ENCODE measurements at regions not wholly inside any gene's neighbourhood (a gene's known extent, or its start where the extent isn't known, plus 50 kb on each side); places are given as distances from the start of the nearest gene placed in this dataset.

- Mint-ChIP-seq H3K27ac (no peak overlapping the region), H3K4me3 (no peak overlapping the region), H3K36me3 (no peaks in the 10 kb centered on the region), H3K4me1 (no peaks in the 10 kb centered on the region), H3K9me3 (peaks cover 5% of the 10 kb centered on the region), H3K27me3 (no peaks in the 10 kb centered on the region)
- ATAC-seq: no peak
These were observed 1631.7 kb downstream of the DPP10 start for GRCh38 chr2:116074161-116074560.

GRCh38 chr2:116088236-116088635 lies 1645.8 kb downstream of the DPP10 start:
- no peaks in the 10 kb centered on the region for H3K4me1 Mint-ChIP-seq
- H3K36me3 Mint-ChIP-seq: no peaks in the 10 kb centered on the region
- peaks cover 3% of the 10 kb centered on the region for H3K9me3 Mint-ChIP-seq
- H3K27ac Mint-ChIP-seq: no peak overlapping the region
- no peak for ATAC-seq
- H3K4me3 Mint-ChIP-seq: no peak overlapping the region
- no peaks in the 10 kb centered on the region for H3K27me3 Mint-ChIP-seq

GRCh38 chr2:116094196-116094595 lies 1651.8 kb downstream of the DPP10 start:
- ATAC-seq: no peak
- H3K9me3 Mint-ChIP-seq: no peaks in the 10 kb centered on the region
- no peak overlapping the region for H3K27ac Mint-ChIP-seq
- H3K4me3 Mint-ChIP-seq: no peak overlapping the region
- no peaks in the 10 kb centered on the region for H3K36me3 Mint-ChIP-seq
- H3K27me3 Mint-ChIP-seq: no peaks in the 10 kb centered on the region
- no peaks in the 10 kb centered on the region for H3K4me1 Mint-ChIP-seq

GRCh38 chr2:116095636-116096035 lies 1653.2 kb downstream of the DPP10 start:
- Mint-ChIP-seq H3K4me1 (no peaks in the 10 kb centered on the region), H3K4me3 (no peak overlapping the region), H3K9me3 (no peaks in the 10 kb centered on the region), H3K36me3 (no peaks in the 10 kb centered on the region), H3K27ac (no peak overlapping the region), H3K27me3 (no peaks in the 10 kb centered on the region)
- ATAC-seq: no peak

GRCh38 chr2:116098049-116098448 lies 1655.6 kb downstream of the DPP10 start:
- no peaks in the 10 kb centered on the region for H3K27me3 Mint-ChIP-seq
- H3K4me1 Mint-ChIP-seq: no peaks in the 10 kb centered on the region
- no peaks in the 10 kb centered on the region for H3K36me3 Mint-ChIP-seq
- no peak overlapping the region for H3K4me3 Mint-ChIP-seq
- no peak for ATAC-seq
- H3K9me3 Mint-ChIP-seq: peaks cover 4% of the 10 kb centered on the region
- no peak overlapping the region for H3K27ac Mint-ChIP-seq

GRCh38 chr2:116109471-116109870 lies 1667.0 kb downstream of the DPP10 start:
- Mint-ChIP-seq H3K27ac (no peak overlapping the region), H3K4me1 (no peaks in the 10 kb centered on the region), H3K36me3 (no peaks in the 10 kb centered on the region), H3K9me3 (no peaks in the 10 kb centered on the region), H3K27me3 (no peaks in the 10 kb centered on the region), H3K4me3 (no peak overlapping the region)
- ATAC-seq: no peak

- Mint-ChIP-seq H3K36me3 (no peaks in the 10 kb centered on the region), H3K9me3 (peaks cover 2% of the 10 kb centered on the region), H3K4me3 (no peak overlapping the region), H3K27me3 (no peaks in the 10 kb centered on the region), H3K4me1 (no peaks in the 10 kb centered on the region), H3K27ac (no peak overlapping the region)
- ATAC-seq: no peak
These were observed 1675.4 kb downstream of the DPP10 start for GRCh38 chr2:116117845-116118244.

- Mint-ChIP-seq H3K27me3 (no peaks in the 10 kb centered on the region), H3K27ac (no peak overlapping the region), H3K4me3 (no peak overlapping the region), H3K36me3 (no peaks in the 10 kb centered on the region), H3K9me3 (peaks cover 8% of the 10 kb centered on the region), H3K4me1 (no peaks in the 10 kb centered on the region)
- no peak for ATAC-seq
These were observed 1681.7 kb upstream of the DDX18 start for GRCh38 chr2:116132833-116133232.

GRCh38 chr2:116133381-116133942 lies 1681.0 kb upstream of the DDX18 start:
- no peak overlapping the region for H3K27ac Mint-ChIP-seq
- H3K9me3 Mint-ChIP-seq: peaks cover 11% of the 10 kb centered on the region
- no peak overlapping the region for H3K4me3 Mint-ChIP-seq
- H3K36me3 Mint-ChIP-seq: no peaks in the 10 kb centered on the region
- H3K4me1 Mint-ChIP-seq: no peaks in the 10 kb centered on the region
- no peaks in the 10 kb centered on the region for H3K27me3 Mint-ChIP-seq
- no peak for ATAC-seq

GRCh38 chr2:116141891-116142474 lies 1672.5 kb upstream of the DDX18 start:
- H3K9me3 Mint-ChIP-seq: peaks cover 6% of the 10 kb centered on the region
- ATAC-seq: no peak
- H3K27me3 Mint-ChIP-seq: no peaks in the 10 kb centered on the region
- H3K4me1 Mint-ChIP-seq: no peaks in the 10 kb centered on the region
- no peaks in the 10 kb centered on the region for H3K36me3 Mint-ChIP-seq
- H3K4me3 Mint-ChIP-seq: no peak overlapping the region
- H3K27ac Mint-ChIP-seq: no peak overlapping the region

- H3K27me3 Mint-ChIP-seq: no peaks in the 10 kb centered on the region
- H3K4me1 Mint-ChIP-seq: no peaks in the 10 kb centered on the region
- H3K36me3 Mint-ChIP-seq: no peaks in the 10 kb centered on the region
These were observed 1671.8 kb upstream of the DDX18 start for GRCh38 chr2:116142644-116143227.

GRCh38 chr2:116145031-116145430 lies 1669.5 kb upstream of the DDX18 start:
- no peak overlapping the region for H3K27ac Mint-ChIP-seq
- H3K9me3 Mint-ChIP-seq: peaks cover 4% of the 10 kb centered on the region
- H3K27me3 Mint-ChIP-seq: no peaks in the 10 kb centered on the region
- H3K4me1 Mint-ChIP-seq: no peaks in the 10 kb centered on the region
- no peaks in the 10 kb centered on the region for H3K36me3 Mint-ChIP-seq
- no peak for ATAC-seq
- H3K4me3 Mint-ChIP-seq: no peak overlapping the region

More at GRCh38 chr2:116142644-116143227, 1671.8 kb upstream of the DDX18 start:
- Mint-ChIP-seq H3K27ac (no peak overlapping the region), H3K4me3 (no peak overlapping the region), H3K9me3 (peaks cover 6% of the 10 kb centered on the region)
- no peak for ATAC-seq

- peaks cover 8% of the 10 kb centered on the region for H3K9me3 Mint-ChIP-seq
- no peaks in the 10 kb centered on the region for H3K36me3 Mint-ChIP-seq
- no peaks in the 10 kb centered on the region for H3K4me1 Mint-ChIP-seq
- ATAC-seq: no peak
- no peak overlapping the region for H3K27ac Mint-ChIP-seq
- H3K27me3 Mint-ChIP-seq: no peaks in the 10 kb centered on the region
- H3K4me3 Mint-ChIP-seq: no peak overlapping the region
These were observed 1666.1 kb upstream of the DDX18 start for GRCh38 chr2:116148361-116148760.

GRCh38 chr2:116153729-116154128 lies 1660.8 kb upstream of the DDX18 start:
- Mint-ChIP-seq H3K4me1 (no peaks in the 10 kb centered on the region), H3K36me3 (no peaks in the 10 kb centered on the region), H3K27ac (no peak overlapping the region), H3K27me3 (no peaks in the 10 kb centered on the region), H3K4me3 (no peak overlapping the region), H3K9me3 (peaks cover 15% of the 10 kb centered on the region)
- ATAC-seq: no peak

- no peaks in the 10 kb centered on the region for H3K4me1 Mint-ChIP-seq
- no peak overlapping the region for H3K4me3 Mint-ChIP-seq
- ATAC-seq: no peak
- H3K27me3 Mint-ChIP-seq: no peaks in the 10 kb centered on the region
- no peak overlapping the region for H3K27ac Mint-ChIP-seq
- H3K36me3 Mint-ChIP-seq: no peaks in the 10 kb centered on the region
- peaks cover 14% of the 10 kb centered on the region for H3K9me3 Mint-ChIP-seq
These were observed 1653.8 kb upstream of the DDX18 start for GRCh38 chr2:116160657-116161056.

GRCh38 chr2:116162395-116162794 lies 1652.1 kb upstream of the DDX18 start:
- Mint-ChIP-seq H3K4me1 (no peaks in the 10 kb centered on the region), H3K27me3 (no peaks in the 10 kb centered on the region), H3K4me3 (no peak overlapping the region), H3K36me3 (no peaks in the 10 kb centered on the region), H3K27ac (no peak overlapping the region), H3K9me3 (peaks cover 13% of the 10 kb centered on the region)
- no peak for ATAC-seq

Measured in stimulated activated memory B cell treated with anti-CD40 and anti-IgM and Interleukin-4, amounts not matched to agents 10 μg/mL and 1 μg/mL and 100 μg/mL, for 72 hours (primary cell).